Small intestine (tissue), 7 donors: ENCODE measurements at regions not wholly inside any gene's neighbourhood (a gene's known extent, or its start where the extent isn't known, plus 50 kb on each side); places are given as distances from the start of the nearest gene placed in this dataset.

Source experiments
- DNase-seq, 2 donors: peaks; one replicate each; pipeline versions ENCODE4 v3.0.0 to v3.0.0-alpha.2; 2013
- FAIRE-seq: peaks from 2 replicates; lab custom pipeline; 2012; peaks lifted over from hg19 to GRCh38; lab: Jason Lieb, UNC
- H3K27ac ChIP-seq, 3 donors: one replicate each; pipeline ENCODE4 v1.5.1; 2013; ENCODE audit warnings: low read length in 2 of 3, mild to moderate bottlenecking in 2 of 3, control low read depth in 1 of 3, inconsistent platforms in 1 of 3, low read depth in 1 of 3, moderate library complexity in 1 of 3
- H3K27me3 ChIP-seq, 3 donors: one replicate each; pipeline ENCODE4 v1.6.1; 2013; ENCODE audit warnings: low read length in 3 of 3, inconsistent platforms in 1 of 3; ENCODE audit not compliant: control insufficient read depth in 3 of 3, insufficient read depth in 3 of 3
- H3K36me3 ChIP-seq, 3 donors: one replicate each; pipeline ENCODE4 v1.6.1; 2013; ENCODE audit warnings: low read length in 3 of 3, inconsistent platforms in 1 of 3, low read depth in 1 of 3, mild to moderate bottlenecking in 1 of 3, moderate library complexity in 1 of 3; ENCODE audit not compliant: control insufficient read depth in 3 of 3, insufficient read depth in 2 of 3
- H3K4me1 ChIP-seq, 3 donors: one replicate each; pipeline ENCODE4 v1.6.1; 2013; ENCODE audit warnings: low read length in 2 of 3, inconsistent platforms in 1 of 3, low read depth in 1 of 3, mild to moderate bottlenecking in 1 of 3, moderate library complexity in 1 of 3; ENCODE audit not compliant: control insufficient read depth in 3 of 3, insufficient read depth in 2 of 3
- H3K4me3 ChIP-seq, 3 donors: one replicate each; pipeline ENCODE4 v1.5.1; 2013; ENCODE audit warnings: low read length in 3 of 3, control low read depth in 1 of 3, inconsistent platforms in 1 of 3, low read depth in 1 of 3, mild to moderate bottlenecking in 1 of 3, moderate library complexity in 1 of 3
- H3K9me3 ChIP-seq, 2 donors: one replicate each; pipeline ENCODE4 v1.6.1; 2013; ENCODE audit warnings: low read depth in 1 of 2, low read length in 1 of 2; ENCODE audit not compliant: control insufficient read depth in 2 of 2, insufficient read depth in 1 of 2
- WGBS, 3 donors: extraction: QIAGEN DNeasy Blood & Tissue Kit; methylation state at CpG; one replicate each; pipeline ENCODE4 v1.1.7; 2013; 5-methylcytosine and 5-hydroxymethylcytosine counted together
- donor health status: healthy with polysubstance abuse.
- donor health status: control.
- donor health status: control.
- donor health status: Bipolar disorder and iron deficiency.
- donor health status: healthy.

DNA sequence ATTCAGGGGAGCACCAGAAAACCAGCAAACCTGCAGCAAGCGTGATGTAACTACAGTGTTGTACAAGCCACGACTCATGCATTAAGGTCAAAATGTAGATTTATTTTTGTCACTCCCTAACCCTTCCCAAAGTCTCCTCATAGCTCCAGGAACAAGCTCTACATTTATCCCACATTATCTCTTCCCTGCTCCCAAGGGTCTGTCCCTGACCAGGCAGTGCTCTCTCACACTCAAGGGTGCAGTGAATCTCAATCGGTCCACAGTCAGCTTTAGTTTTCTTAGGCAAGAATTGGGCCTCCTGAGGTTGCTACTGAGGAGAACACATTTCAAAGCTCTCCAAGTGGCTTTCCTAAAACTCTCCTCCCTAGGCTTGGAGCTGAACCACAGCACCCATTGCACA, 219.4 kb downstream of the NHLRC3 start:
- no peak overlapping the region for H3K27ac ChIP-seq
- DNase-seq (no peak), FAIRE-seq (no peak)

GRCh38 chr13:39259371-39260140, 221.3 kb downstream of the NHLRC3 start:
- Histone ChIP-seq H3K9me3 (no peaks in the 10 kb centered on the region), H3K27me3 (no peaks in the 10 kb centered on the region), H3K36me3 (no peaks in the 10 kb centered on the region), H3K27ac (no peak overlapping the region), H3K4me1 (no peaks in the 10 kb centered on the region), H3K4me3 (no peak overlapping the region)
- no peak for DNase-seq
- whole genome bisulfite sequencing, 3 donors, result 32 to 46% (median 36%) methylated on average over 2 of the region's 2 CpGs
- FAIRE-seq, result no peak

More for the DNA sequence above, 219.4 kb downstream of the NHLRC3 start:
- H3K4me3 ChIP-seq, result no peak overlapping the region
- no peaks in the 10 kb centered on the region for H3K9me3 ChIP-seq
- no peaks in the 10 kb centered on the region for H3K36me3 ChIP-seq
- WGBS, 3 donors, result 88 to 95% (median 92%) methylated on average over 3 of the region's 3 CpGs
- H3K4me1 ChIP-seq, result no peaks in the 10 kb centered on the region
- no peaks in the 10 kb centered on the region for H3K27me3 ChIP-seq

DNA sequence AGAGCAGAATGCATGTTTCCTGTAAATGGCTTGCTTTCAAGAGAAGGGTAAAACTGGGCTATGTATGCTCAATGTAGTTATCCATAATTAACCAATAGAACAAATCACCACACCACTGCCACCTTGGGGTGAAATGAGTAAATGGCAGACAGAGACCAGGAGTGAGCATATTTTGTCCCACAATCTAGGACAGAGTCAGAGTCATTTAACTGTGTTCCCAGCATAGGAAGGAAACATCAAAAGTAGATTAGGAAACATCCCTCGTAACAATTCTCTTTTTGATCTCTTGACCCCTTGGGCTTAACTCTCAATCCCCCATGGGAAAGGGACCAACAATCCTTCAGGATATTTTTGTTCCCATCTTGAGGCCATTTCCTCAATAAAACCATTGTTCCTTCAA, 224.8 kb downstream of the NHLRC3 start:
- no peaks in the 10 kb centered on the region for H3K36me3 ChIP-seq
- H3K9me3 ChIP-seq, result no peaks in the 10 kb centered on the region
- 0 to 9% (median 0%) methylated on average over 1 of the region's 1 CpG for whole genome bisulfite sequencing, 3 donors
- H3K4me1 ChIP-seq, result no peaks in the 10 kb centered on the region
- H3K27ac ChIP-seq, result no peak overlapping the region
- DNase-seq (peak; percentile 44 to 59), FAIRE-seq (no peak)
- no peaks in the 10 kb centered on the region for H3K27me3 ChIP-seq
- H3K4me3 ChIP-seq, result no peak overlapping the region

GRCh38 chr13:39263531-39263930, 225.3 kb downstream of the NHLRC3 start:
- Histone ChIP-seq H3K27me3 (no peaks in the 10 kb centered on the region), H3K9me3 (no peaks in the 10 kb centered on the region), H3K27ac (no peak overlapping the region), H3K4me1 (no peaks in the 10 kb centered on the region), H3K36me3 (no peaks in the 10 kb centered on the region), H3K4me3 (no peak overlapping the region)
- no peak for FAIRE-seq
- no peak for DNase-seq
- WGBS, 3 donors, result 25 to 52% (median 32%) methylated on average over 2 of the region's 2 CpGs

- Histone ChIP-seq H3K36me3 (no peaks in the 10 kb centered on the region), H3K4me3 (no peak overlapping the region), H3K4me1 (no peaks in the 10 kb centered on the region), H3K27ac (no peak overlapping the region), H3K9me3 (no peaks in the 10 kb centered on the region), H3K27me3 (no peaks in the 10 kb centered on the region)
- DNase-seq, result no peak
- no peak for FAIRE-seq
These were observed 228.2 kb downstream of the NHLRC3 start for GRCh38 chr13:39266426-39266825.

GRCh38 chr13:39268398-39268797, 230.1 kb downstream of the NHLRC3 start:
- WGBS, 3 donors, result 69 to 83% (median 80%) methylated on average over 3 of the region's 3 CpGs
- H3K36me3 ChIP-seq, result no peaks in the 10 kb centered on the region

DNA sequence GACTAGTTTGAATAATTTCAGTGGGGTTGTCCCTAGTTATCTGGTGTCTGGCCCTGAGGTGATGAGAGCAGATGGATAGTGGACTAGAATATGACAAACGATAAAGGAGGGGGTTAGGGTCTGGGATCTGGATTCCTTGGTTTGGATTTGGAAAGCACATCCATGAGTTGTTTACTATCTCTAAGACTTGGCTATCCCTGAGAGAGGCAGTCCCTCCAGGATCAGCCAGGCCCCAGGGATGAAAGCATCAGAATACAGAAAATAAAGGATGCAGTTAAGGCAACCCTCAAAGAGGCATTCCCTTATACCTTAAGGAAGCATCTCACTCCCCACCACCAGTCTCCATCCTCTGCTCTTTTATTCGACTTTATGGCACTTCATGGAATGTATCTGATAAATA, 230.7 kb downstream of the NHLRC3 start:
- FAIRE-seq (no peak), DNase-seq (no peak)
- no peaks in the 10 kb centered on the region for H3K27me3 ChIP-seq
- 73 to 86% (median 83%) methylated on average over 2 of the region's 2 CpGs for WGBS, 3 donors
- no peaks in the 10 kb centered on the region for H3K4me1 ChIP-seq
- no peaks in the 10 kb centered on the region for H3K9me3 ChIP-seq
- H3K27ac ChIP-seq, result no peak overlapping the region
- no peak overlapping the region for H3K4me3 ChIP-seq
- H3K36me3 ChIP-seq, result no peaks in the 10 kb centered on the region

More at GRCh38 chr13:39268398-39268797, 230.1 kb downstream of the NHLRC3 start:
- Histone ChIP-seq H3K4me3 (no peak overlapping the region), H3K27ac (no peak overlapping the region), H3K4me1 (no peaks in the 10 kb centered on the region), H3K9me3 (no peaks in the 10 kb centered on the region), H3K27me3 (no peaks in the 10 kb centered on the region)
- FAIRE-seq (no peak), DNase-seq (no peak)

DNA sequence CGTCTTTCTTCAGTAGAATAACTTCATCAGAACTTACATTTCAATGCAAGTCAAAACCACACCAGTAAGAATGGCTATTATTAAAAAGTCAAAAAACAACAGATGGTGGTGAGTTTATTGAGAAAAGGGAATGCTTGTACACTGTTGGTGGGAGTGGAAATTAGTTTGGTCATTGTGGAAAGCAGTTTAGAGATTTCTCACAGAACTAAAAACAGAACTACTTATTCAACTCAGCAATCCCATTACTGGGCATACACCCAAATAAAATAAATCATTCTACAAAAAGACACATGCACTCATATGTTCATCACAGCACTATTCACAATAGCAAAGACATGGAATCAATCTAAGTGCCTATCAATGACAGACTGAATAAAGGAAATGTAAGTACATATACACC, 231.2 kb downstream of the NHLRC3 start:
- no peak overlapping the region for H3K27ac ChIP-seq
- H3K36me3 ChIP-seq, result no peaks in the 10 kb centered on the region
- H3K4me1 ChIP-seq, result no peaks in the 10 kb centered on the region
- FAIRE-seq (no peak), DNase-seq (no peak)
- H3K27me3 ChIP-seq, result no peaks in the 10 kb centered on the region
- no peak overlapping the region for H3K4me3 ChIP-seq
- 74 to 83% (median 75%) methylated on average over 1 of the region's 1 CpG for WGBS, 3 donors
- no peaks in the 10 kb centered on the region for H3K9me3 ChIP-seq

GRCh38 chr13:39272994-39273393, 234.7 kb downstream of the NHLRC3 start:
- no peak for FAIRE-seq
- 56 to 61% (median 58%) methylated on average over 1 of the region's 1 CpG for WGBS, 3 donors

More at GRCh38 chr13:39272994-39273393, 234.7 kb downstream of the NHLRC3 start:
- Histone ChIP-seq H3K36me3 (no peaks in the 10 kb centered on the region), H3K4me3 (no peak overlapping the region), H3K27ac (no peak overlapping the region), H3K9me3 (no peaks in the 10 kb centered on the region), H3K4me1 (no peaks in the 10 kb centered on the region), H3K27me3 (no peaks in the 10 kb centered on the region)
- DNase-seq, result no peak
